ENCODE measurements at regions not wholly inside any gene's neighbourhood (a gene's known extent, or its start where the extent isn't known, plus 50 kb on each side); places are given as distances from the start of the nearest gene placed in this dataset.

DNA sequence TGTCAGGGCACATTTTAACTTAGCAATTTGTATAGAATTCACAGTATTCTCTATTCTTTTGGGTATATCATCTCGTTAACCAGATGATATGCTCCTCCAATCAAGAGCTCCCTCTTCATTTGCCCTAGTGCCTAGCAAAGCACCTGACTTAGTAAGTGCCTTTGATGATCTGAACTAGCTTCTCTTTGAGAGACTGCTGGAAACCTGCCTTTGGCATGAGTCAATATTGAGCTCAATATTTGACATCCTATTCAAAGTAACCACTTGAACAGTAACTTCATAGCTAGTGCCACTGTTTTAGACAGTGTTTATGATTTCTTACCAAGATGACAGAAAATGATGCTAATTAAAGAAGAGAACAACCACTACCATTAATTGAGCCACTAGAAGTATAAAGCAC is 696.3 kb upstream of the UBE2E2 start:
- Mint-ChIP-seq H3K9me3 (no peaks in the 10 kb centered on the region), H3K4me3 (no peak overlapping the region), H3K4me1 (no peaks in the 10 kb centered on the region), H3K27me3 (no peaks in the 10 kb centered on the region), H3K27ac (no peak overlapping the region), H3K36me3 (ENCODE audit: low read depth) (no peaks in the 10 kb centered on the region)
- no peak for DNase-seq
- ChIA-PET POLR2A (no interaction called here), CTCF (no interaction called here)

- DNase-seq = no peak
- Mint-ChIP-seq H3K27ac (no peak overlapping the region), H3K4me1 (no peaks in the 10 kb centered on the region), H3K36me3 (ENCODE audit: low read depth) (no peaks in the 10 kb centered on the region), H3K27me3 (no peaks in the 10 kb centered on the region), H3K9me3 (no peaks in the 10 kb centered on the region), H3K4me3 (no peak overlapping the region)
- ChIA-PET CTCF (no interaction called here), POLR2A (no interaction called here)
Measured at GRCh38 chr3:22507709-22508108, 695.4 kb upstream of the UBE2E2 start.

DNA sequence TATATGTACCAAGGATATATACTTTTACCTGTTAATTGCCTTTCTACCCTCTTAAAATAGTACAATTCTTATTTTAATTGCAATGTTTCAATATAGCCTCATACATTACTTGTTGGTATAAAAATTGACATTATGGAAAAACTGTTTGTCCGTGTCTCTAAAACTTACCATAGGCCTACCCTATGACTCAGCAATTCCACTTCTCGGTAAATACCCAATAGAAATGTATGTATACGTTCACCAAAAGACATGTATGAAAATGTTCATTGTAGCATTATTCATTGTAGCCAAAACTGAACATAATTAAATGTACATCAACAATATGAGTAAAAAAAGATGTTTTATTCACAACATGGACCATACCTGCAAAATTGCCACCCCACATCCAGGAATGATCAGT is 679.2 kb upstream of the UBE2E2 start:
- POLR2A ChIA-PET = no interaction called here

GRCh38 chr3:22526266-22526837 is 676.8 kb upstream of the UBE2E2 start:
- Mint-ChIP-seq H3K4me3 (no peak overlapping the region), H3K27ac (no peak overlapping the region), H3K9me3 (peaks cover 7% of the 10 kb centered on the region), H3K27me3 (no peaks in the 10 kb centered on the region), H3K4me1 (no peaks in the 10 kb centered on the region), H3K36me3 (ENCODE audit: low read depth) (no peaks in the 10 kb centered on the region)
- CTCF ChIA-PET = no interaction called here
- no peak for DNase-seq
- POLR2A ChIA-PET = no interaction called here

More for the DNA sequence above, 679.2 kb upstream of the UBE2E2 start:
- no peak overlapping the region for H3K27ac Mint-ChIP-seq
- H3K9me3 Mint-ChIP-seq = peaks cover 4% of the 10 kb centered on the region
- CTCF ChIA-PET = interaction anchor here (1.2 kb wide), 1 partner anchor 18 kb away, joined by 3 read pairs; no protein-coding TSS in a partner anchor
- H3K4me3 Mint-ChIP-seq = no peak overlapping the region
- H3K27me3 Mint-ChIP-seq = no peaks in the 10 kb centered on the region
- no peak for DNase-seq
- H3K4me1 Mint-ChIP-seq = no peaks in the 10 kb centered on the region
- no peaks in the 10 kb centered on the region for H3K36me3 Mint-ChIP-seq (ENCODE audit: low read depth)

DNA sequence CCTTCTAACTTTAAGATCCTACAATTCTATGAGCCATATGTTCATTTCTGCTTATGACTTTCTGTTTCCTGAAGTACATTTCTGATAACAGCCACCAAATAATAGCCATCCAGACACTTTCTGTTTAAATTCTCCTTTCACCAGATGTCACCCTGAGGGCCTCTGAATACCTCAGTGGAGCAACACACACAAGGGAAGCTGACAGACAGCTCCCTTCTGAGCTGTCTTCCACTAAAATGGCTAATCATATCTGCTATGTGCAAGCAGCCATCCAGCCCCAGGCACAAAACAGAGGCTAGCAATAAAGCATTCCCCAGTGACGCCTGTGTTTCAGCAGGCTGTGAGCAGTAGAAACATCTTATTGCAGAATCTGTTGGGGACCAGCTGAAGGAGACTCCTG is 666.6 kb upstream of the UBE2E2 start:
- no peak for DNase-seq
- no peaks in the 10 kb centered on the region for H3K36me3 Mint-ChIP-seq (ENCODE audit: low read depth)
- no peaks in the 10 kb centered on the region for H3K27me3 Mint-ChIP-seq
- no peak overlapping the region for H3K27ac Mint-ChIP-seq
- H3K9me3 Mint-ChIP-seq = no peaks in the 10 kb centered on the region
- H3K4me3 Mint-ChIP-seq = no peak overlapping the region
- CTCF ChIA-PET = no interaction called here
- POLR2A ChIA-PET = no interaction called here
- no peaks in the 10 kb centered on the region for H3K4me1 Mint-ChIP-seq

DNA sequence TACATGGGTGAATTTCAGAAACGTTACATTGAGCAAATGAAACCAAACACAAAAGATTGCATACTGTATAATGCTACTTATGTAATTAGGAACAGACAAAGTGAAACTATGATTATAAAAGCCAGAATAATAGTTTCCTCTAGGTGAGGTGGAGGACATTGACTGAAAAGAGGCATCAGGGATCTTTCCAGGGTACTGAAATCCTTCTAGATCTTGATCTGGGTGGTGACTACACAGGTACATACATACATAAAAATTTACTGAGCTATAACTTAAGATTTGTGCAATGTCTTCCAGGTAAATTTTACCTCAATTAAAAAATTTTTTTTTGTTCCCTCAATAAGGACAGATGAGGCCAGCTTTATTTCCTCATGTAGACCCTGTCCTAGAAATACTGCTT is 665.6 kb upstream of the UBE2E2 start:
- ChIA-PET CTCF (no interaction called here), POLR2A (no interaction called here)
- Mint-ChIP-seq H3K36me3 (ENCODE audit: low read depth) (no peaks in the 10 kb centered on the region), H3K27me3 (no peaks in the 10 kb centered on the region), H3K4me3 (no peak overlapping the region), H3K9me3 (peaks cover 5% of the 10 kb centered on the region), H3K27ac (no peak overlapping the region), H3K4me1 (no peaks in the 10 kb centered on the region)
- DNase-seq = no peak

- no peak for DNase-seq
- ChIA-PET CTCF (no interaction called here), POLR2A (no interaction called here)
- Mint-ChIP-seq H3K4me1 (no peaks in the 10 kb centered on the region), H3K9me3 (peaks cover 5% of the 10 kb centered on the region), H3K27ac (no peak overlapping the region), H3K27me3 (no peaks in the 10 kb centered on the region), H3K4me3 (no peak overlapping the region), H3K36me3 (ENCODE audit: low read depth) (no peaks in the 10 kb centered on the region)
Measured at GRCh38 chr3:22542311-22542710, 660.8 kb upstream of the UBE2E2 start.

GRCh38 chr3:22555753-22556435 is 647.2 kb upstream of the UBE2E2 start:
- Mint-ChIP-seq H3K4me3 (no peak overlapping the region), H3K9me3 (no peaks in the 10 kb centered on the region), H3K27me3 (no peaks in the 10 kb centered on the region), H3K27ac (no peak overlapping the region), H3K36me3 (ENCODE audit: low read depth) (no peaks in the 10 kb centered on the region), H3K4me1 (no peaks in the 10 kb centered on the region)
- DNase-seq = no peak
- CTCF ChIA-PET = no interaction called here
- POLR2A ChIA-PET = no interaction called here

DNA sequence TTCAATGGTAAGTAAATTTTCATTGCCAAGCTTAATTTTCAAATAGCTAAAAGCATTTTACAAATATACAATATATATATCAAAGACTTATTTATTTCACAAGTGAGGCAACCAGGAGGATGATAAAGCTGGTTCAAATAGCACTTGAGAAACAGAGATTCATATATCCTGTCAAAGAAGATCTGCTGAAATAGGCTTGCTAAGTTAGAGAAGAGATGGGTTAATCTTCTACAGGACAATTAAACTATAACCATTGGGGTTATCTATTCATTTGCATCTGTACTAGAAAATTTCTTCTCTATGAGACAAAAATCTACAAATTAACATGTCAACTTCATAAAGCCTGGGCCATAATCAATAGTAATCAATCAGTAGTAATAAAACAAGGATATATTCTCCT is 637.7 kb upstream of the UBE2E2 start:
- Mint-ChIP-seq H3K27ac (no peak overlapping the region), H3K4me1 (no peaks in the 10 kb centered on the region), H3K9me3 (no peaks in the 10 kb centered on the region), H3K4me3 (no peak overlapping the region), H3K36me3 (ENCODE audit: low read depth) (no peaks in the 10 kb centered on the region), H3K27me3 (no peaks in the 10 kb centered on the region)
- no peak for DNase-seq
- ChIA-PET POLR2A (no interaction called here), CTCF (no interaction called here)

GRCh38 chr3:22568285-22568684 is 634.8 kb upstream of the UBE2E2 start:
- no peaks in the 10 kb centered on the region for H3K9me3 Mint-ChIP-seq

DNA sequence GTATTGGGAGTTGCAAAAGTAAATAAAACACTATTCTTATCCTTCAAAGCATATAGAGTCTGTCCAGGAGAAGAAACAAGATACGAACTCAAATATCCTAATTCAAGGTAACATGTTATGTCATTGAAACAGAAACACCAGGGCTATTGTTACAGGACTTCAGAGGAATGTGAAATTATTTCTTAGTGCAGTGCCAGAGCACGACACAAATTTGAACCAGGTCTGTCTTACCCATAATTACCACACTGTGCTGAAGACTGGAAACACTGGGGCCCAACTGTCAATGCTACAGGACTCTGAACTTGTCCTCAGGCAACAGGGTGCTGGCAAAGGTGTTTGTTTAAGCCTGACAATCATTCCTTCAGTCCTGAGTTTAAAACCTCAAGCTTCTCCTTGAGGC is 633.6 kb upstream of the UBE2E2 start:
- DNase-seq = no peak
- ChIA-PET CTCF (no interaction called here), POLR2A (no interaction called here)
- no peaks in the 10 kb centered on the region for H3K27me3 Mint-ChIP-seq
- no peaks in the 10 kb centered on the region for H3K9me3 Mint-ChIP-seq
- no peaks in the 10 kb centered on the region for H3K36me3 Mint-ChIP-seq (ENCODE audit: low read depth)
- no peak overlapping the region for H3K27ac Mint-ChIP-seq
- H3K4me1 Mint-ChIP-seq = no peaks in the 10 kb centered on the region
- H3K4me3 Mint-ChIP-seq = no peak overlapping the region

More at GRCh38 chr3:22568285-22568684, 634.8 kb upstream of the UBE2E2 start:
- POLR2A ChIA-PET = no interaction called here
- no peaks in the 10 kb centered on the region for H3K4me1 Mint-ChIP-seq
- CTCF ChIA-PET = no interaction called here
- DNase-seq = no peak
- H3K4me3 Mint-ChIP-seq = no peak overlapping the region
- no peak overlapping the region for H3K27ac Mint-ChIP-seq
- no peaks in the 10 kb centered on the region for H3K27me3 Mint-ChIP-seq
- H3K36me3 Mint-ChIP-seq (ENCODE audit: low read depth) = no peaks in the 10 kb centered on the region

GRCh38 chr3:22581007-22581406 is 622.1 kb upstream of the UBE2E2 start:
- H3K4me3 Mint-ChIP-seq = no peak overlapping the region
- no peaks in the 10 kb centered on the region for H3K4me1 Mint-ChIP-seq
- no peak overlapping the region for H3K27ac Mint-ChIP-seq
- POLR2A ChIA-PET = no interaction called here
- CTCF ChIA-PET = no interaction called here
- no peaks in the 10 kb centered on the region for H3K36me3 Mint-ChIP-seq (ENCODE audit: low read depth)
- DNase-seq = no peak
- H3K27me3 Mint-ChIP-seq = no peaks in the 10 kb centered on the region
- H3K9me3 Mint-ChIP-seq = no peaks in the 10 kb centered on the region

DNA sequence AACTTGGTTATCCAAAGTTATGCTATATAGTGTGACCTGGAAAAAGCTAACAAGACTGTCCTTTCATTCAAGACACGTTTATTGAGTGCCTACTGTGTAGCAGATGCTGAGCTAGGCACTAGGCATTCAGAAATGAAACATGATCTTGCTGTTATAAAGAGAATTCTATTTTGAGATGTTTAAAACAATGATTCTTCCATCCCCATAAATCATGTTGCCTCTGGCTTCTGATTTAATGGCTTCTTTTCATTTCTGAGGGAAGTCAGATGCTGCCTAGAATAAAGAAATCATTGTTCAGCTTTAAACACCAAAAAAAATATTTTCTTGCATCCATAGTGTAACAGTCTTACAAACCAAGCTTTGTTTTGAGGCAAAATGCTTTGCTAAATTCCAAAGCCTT is 620.9 kb upstream of the UBE2E2 start:
- POLR2A ChIA-PET = interaction anchor here (0.7 kb wide), 1 partner anchor 8 kb away, joined by 4 read pairs; no protein-coding TSS in a partner anchor
- H3K4me1 Mint-ChIP-seq = no peaks in the 10 kb centered on the region
- H3K27me3 Mint-ChIP-seq = no peaks in the 10 kb centered on the region
- H3K36me3 Mint-ChIP-seq (ENCODE audit: low read depth) = no peaks in the 10 kb centered on the region
- no peak overlapping the region for H3K4me3 Mint-ChIP-seq
- no peaks in the 10 kb centered on the region for H3K9me3 Mint-ChIP-seq
- CTCF ChIA-PET = no interaction called here
- no peak for DNase-seq
- no peak overlapping the region for H3K27ac Mint-ChIP-seq

- no peaks in the 10 kb centered on the region for H3K36me3 Mint-ChIP-seq (ENCODE audit: low read depth)
- CTCF ChIA-PET = no interaction called here
- POLR2A ChIA-PET = no interaction called here
- no peaks in the 10 kb centered on the region for H3K4me1 Mint-ChIP-seq
- H3K27me3 Mint-ChIP-seq = no peaks in the 10 kb centered on the region
- no peak overlapping the region for H3K27ac Mint-ChIP-seq
- no peak for DNase-seq
- H3K9me3 Mint-ChIP-seq = no peaks in the 10 kb centered on the region
- no peak overlapping the region for H3K4me3 Mint-ChIP-seq
Measured at GRCh38 chr3:22585504-22585903, 617.6 kb upstream of the UBE2E2 start.

Data from activated CD4-positive, alpha-beta T cell treated with anti-CD3 and anti-CD28 coated beads, Interleukin-2, amount 10 ng/mL, durations not matched to agents 7 days and 5 days (primary cell).